KOPT-K1 (cell line): ENCODE measurements at regions not wholly inside any gene's neighbourhood (a gene's known extent, or its start where the extent isn't known, plus 50 kb on each side); places are given as distances from the start of the nearest gene placed in this dataset.

Experiments
- H3K27ac ChIP-seq: fragments of 200-600 bp; sonication (generic); 2 replicates; pipeline ENCODE4 v1.5.1; 2016; ENCODE audit warnings: antibody characterized with exemption, mild to moderate bottlenecking, low read depth, low read length; ENCODE audit not compliant: poor library complexity, severe bottlenecking
- H3K36me3 ChIP-seq: fragments of 200-600 bp; sonication (generic); 2 replicates; pipeline ENCODE4 v1.5.1; 2017; ENCODE audit warnings: antibody characterized with exemption, mild to moderate bottlenecking, low read length, moderate library complexity; ENCODE audit not compliant: insufficient read depth
- H3K9me3 ChIP-seq: fragments of 200-600 bp; sonication (generic); 2 replicates; pipeline ENCODE4 v1.5.1; 2017; ENCODE audit warnings: antibody characterized with exemption, low read length, mild to moderate bottlenecking; ENCODE audit not compliant: insufficient read depth, poor library complexity, severe bottlenecking

DNA sequence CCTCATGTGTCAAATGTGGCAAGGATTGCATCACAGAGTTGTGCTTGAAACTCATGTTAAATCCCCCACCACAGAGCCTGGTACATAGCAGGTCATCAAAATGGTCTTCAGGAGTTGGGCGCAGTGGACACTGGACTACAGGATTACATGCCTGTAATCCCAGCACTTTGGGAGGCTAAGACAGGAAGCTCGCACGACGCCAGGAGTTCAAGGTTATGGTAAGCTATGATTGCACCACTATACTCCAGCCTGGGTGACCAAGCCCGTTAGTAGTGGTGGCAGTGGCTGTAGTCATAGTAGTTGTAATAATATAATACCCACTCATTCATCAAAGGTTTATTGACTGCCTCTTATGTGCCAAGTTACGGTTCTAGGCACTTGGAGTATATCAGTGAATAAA lies 123.4 kb upstream of the IRF2BP2 start:
- Histone ChIP-seq H3K9me3 (no peaks in the 10 kb centered on the region), H3K27ac (no peak overlapping the region), H3K36me3 (no peaks in the 10 kb centered on the region)

DNA sequence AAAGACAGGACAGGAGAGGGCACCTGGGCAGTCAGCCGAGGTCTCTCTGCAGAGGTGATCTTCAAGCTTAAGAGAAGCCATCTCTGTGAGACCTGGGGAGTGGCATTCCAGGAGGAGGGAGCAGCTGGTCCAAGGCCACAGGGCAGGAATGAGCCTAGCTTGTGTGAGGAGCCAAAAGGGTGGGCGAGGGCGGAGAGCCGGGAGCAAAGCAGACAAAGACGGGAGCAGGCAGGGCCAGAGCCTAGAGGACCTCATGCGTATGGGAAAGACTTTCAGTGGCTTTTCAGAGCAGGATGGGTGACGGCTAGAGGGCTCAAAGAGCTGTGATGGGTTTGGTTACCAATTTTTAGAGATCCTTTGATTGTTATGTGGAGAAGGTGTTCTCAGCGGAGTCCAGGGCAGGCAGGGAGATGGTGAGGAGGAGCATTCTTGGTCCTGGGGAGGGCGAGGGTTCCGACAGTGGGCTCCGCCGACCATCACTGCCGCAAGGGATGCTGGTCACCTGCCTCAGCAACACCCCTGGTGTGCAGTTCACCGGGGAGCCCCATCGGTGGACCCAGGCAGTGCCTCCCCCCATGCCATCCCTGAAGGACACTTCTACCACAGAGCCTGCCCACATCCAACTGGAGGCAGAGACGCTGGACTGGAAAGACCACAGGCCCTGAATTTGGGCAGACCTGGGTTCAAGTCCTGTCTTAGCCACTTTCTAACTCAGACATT lies 122.9 kb upstream of the IRF2BP2 start:
- Histone ChIP-seq H3K9me3 (no peaks in the 10 kb centered on the region), H3K27ac (peak overlapping the region; percentile 79), H3K36me3 (no peaks in the 10 kb centered on the region)

DNA sequence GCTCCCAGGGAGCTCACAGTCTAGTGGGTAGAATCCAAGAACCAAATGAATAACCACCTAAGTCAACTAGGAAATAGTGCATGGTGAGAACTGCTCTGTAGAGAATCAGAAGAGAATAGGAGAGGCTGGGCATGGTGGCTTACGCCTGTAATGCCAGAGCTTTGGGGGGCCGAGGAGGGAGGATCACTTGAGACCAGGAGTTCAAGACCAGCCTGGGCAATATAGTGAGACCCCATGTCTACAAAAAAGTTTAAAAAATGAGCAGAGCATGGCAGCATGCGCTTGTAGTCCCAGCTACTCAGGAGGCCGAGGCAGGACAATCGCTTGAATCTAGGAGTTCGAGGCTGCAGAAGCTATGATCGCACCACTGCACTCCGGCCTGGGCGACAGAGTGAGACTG lies 122.3 kb upstream of the IRF2BP2 start:
- H3K36me3 ChIP-seq: no peaks in the 10 kb centered on the region
- no peaks in the 10 kb centered on the region for H3K9me3 ChIP-seq
- H3K27ac ChIP-seq: peak overlapping the region; percentile 79

DNA sequence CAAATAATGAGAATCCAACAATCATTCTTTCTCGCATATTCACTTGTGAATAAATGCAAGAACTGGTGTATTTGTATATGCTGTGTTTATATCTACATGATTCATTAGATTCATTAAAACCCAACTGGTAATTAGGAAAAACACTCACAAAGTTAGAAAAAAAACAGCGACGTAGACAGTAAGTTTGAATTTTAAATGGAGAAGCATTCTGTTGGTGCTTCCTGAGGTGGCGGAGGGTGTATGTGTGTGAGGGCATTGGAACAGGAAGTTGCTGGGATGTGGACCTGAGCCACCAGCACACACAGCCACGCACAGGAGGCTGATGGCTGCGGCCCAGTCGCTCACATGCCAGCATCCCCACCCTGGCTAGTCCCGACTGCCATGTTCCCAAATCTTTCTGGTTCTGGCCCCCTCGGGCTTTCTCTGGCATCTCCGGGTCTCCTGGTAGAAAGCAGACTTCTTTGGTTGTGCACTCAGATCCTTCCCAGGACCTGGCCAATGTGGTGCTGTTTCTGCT lies 121.6 kb upstream of the IRF2BP2 start:
- Histone ChIP-seq H3K27ac (peak overlapping the region; percentile 79), H3K36me3 (no peaks in the 10 kb centered on the region)

DNA sequence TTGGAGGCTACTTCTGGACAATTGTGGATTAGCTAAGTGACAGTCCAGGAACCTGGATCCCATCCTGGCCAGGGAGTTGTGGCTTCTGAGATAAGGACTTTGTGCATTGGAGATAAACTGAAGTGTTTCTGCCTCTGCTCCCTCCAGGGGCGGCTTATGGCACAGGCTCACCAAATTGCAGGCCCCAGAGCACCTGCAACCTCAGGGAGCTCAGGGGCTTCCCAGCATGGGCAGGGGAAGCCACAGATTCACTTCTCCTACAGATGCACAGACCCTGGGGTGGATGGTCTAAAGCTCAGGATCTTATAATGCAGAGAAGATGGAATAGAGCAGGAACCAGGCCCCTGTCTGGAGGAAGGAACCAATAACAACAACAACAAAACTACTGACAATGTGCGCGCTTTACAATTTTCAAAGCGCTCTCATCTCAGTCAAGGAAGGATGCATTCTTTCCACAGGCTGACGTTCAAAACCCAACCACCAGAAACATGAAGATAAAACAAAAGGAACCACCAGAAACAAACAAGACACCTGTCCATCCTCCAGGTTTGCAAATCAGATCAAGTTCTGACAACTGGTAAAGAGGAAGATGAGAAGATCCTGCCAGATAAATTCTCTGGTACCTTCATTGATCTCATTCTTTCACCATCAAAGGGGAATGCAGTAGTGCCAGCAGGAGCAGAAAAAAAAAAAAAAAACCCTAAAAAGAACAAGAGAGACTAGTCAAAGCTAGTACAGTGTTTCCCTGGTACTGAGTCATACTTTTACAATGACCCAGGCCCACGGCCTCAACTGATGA lies 121.0 kb upstream of the IRF2BP2 start:
- Histone ChIP-seq H3K36me3 (no peaks in the 10 kb centered on the region), H3K27ac (peak overlapping the region; percentile 79), H3K9me3 (no peaks in the 10 kb centered on the region)

More for the DNA sequence above, 121.6 kb upstream of the IRF2BP2 start:
- H3K9me3 ChIP-seq: no peaks in the 10 kb centered on the region

DNA sequence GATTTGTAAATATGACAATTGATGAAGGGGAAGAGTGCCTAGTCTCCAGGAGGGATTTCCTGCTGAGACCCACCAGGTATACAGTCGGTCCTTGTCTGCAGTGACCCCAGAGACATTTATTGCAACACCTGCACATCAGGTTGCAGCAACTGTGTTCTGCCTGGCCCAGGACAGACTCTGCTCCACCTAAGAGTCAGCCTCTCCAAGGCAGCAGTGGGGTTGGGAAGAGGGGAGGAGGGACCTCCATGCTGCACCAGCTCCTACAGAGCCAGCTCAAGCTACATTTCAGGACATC lies 120.4 kb upstream of the IRF2BP2 start:
- no peaks in the 10 kb centered on the region for H3K9me3 ChIP-seq
- H3K27ac ChIP-seq: peak overlapping the region; percentile 79
- no peaks in the 10 kb centered on the region for H3K36me3 ChIP-seq

DNA sequence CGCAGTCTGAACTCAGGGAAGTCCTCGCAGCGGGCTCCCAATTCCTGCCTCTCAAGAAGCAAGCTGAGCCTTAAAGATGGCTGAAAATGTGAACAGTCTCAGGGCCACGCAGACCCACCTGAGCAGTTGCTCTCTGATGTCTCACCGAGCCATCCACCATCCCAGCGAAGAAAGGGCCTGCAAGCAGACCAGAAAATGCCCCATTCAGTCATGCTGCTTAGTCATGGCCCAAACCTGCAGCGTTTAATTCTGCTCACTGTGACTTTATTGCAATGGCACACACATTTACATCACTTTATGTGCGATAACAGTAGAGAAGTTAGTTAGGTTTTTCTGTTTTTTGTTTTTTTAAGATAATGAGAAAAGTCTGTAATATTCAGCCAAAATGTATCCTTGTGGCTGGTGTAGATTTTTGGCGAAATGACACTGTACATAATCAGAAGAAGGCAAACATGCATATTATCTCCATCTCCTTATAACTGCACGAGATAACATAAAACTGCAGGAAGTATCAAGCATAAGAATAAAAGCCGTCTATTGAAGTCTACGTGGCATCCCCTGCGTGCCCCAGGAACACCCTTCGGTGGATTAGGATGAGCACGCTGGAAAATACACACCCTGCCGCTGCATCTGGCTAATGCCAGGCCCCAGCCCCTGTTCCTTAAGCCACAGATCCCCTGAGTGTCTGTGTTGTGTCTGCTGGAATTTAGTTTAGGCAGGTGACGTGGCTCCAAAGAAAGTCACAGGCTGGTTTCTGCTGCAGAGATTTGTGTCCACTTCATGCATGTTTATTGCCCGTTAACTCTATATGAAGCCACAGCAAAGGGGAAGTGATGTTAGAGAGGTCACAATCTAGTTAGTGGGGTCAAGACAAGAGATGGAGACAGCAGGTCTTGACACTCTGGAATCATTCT lies 119.8 kb upstream of the IRF2BP2 start:
- Histone ChIP-seq H3K36me3 (no peaks in the 10 kb centered on the region), H3K9me3 (no peaks in the 10 kb centered on the region), H3K27ac (peak overlapping the region; percentile 79)

DNA sequence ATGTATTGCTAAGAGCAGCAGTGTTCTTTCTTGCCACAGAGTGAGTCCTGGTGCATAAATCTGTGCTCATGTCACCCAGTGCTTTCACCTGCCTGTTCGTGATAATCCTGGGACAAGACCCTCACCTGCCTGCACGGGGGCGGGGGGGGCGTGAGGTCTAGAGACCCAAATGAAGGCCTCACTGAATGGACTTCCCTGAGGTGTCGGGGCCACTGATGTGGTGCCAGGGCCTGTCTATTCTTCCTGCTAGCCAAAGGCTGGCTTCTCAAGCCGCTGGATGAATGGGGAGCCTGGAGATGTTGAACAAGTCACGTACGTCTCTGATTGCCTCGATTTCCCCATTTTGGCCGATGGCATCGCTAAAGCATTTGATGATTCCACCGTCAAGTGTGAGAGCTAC lies 118.8 kb upstream of the IRF2BP2 start:
- peak overlapping the region; percentile 12 for H3K27ac ChIP-seq
- no peaks in the 10 kb centered on the region for H3K36me3 ChIP-seq
- no peaks in the 10 kb centered on the region for H3K9me3 ChIP-seq

DNA sequence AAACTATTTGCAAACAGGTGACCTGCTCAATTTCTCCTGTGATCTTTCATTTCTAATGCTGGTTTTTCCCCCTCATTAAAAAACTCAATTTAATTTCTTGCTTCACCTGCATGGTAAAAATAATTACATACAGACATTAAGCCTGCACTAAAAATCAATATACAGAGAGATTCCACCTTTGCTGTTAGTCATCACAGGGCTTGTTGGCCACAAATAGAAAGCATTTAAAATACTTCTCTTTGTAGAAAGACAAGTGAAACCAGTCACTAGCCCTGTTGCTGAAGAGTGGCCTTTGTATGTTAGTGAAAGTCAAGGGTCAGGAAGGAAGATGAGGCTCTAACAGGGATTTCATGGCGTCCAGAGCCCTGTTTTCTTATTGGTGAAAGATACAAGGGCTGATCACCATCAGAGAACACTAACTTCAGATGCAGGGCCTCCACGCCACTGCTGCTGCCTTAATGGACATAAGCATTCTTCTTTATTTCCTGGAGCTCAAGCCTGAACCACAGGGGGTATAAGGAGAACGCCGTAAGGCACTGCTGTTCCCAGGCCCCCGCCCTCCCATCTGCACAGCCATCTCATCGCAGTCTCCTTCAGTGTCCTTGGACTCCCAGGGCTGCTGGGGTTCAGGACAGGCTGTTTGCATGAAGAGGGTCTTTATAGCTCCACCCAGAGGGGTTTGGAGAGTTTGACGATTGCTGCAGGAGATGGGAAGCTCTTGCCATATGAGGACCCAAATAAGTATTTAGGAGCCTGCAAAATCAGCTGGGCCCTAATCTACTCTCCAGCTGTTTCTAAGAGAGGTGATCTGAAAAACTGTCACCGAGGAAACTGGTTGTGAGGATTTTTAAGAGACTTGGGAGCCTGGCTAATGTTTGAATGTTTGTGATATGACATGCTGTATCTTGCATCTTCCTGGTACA lies 117.3 kb upstream of the IRF2BP2 start:
- Histone ChIP-seq H3K27ac (peak overlapping the region; percentile 99), H3K9me3 (no peaks in the 10 kb centered on the region)

DNA sequence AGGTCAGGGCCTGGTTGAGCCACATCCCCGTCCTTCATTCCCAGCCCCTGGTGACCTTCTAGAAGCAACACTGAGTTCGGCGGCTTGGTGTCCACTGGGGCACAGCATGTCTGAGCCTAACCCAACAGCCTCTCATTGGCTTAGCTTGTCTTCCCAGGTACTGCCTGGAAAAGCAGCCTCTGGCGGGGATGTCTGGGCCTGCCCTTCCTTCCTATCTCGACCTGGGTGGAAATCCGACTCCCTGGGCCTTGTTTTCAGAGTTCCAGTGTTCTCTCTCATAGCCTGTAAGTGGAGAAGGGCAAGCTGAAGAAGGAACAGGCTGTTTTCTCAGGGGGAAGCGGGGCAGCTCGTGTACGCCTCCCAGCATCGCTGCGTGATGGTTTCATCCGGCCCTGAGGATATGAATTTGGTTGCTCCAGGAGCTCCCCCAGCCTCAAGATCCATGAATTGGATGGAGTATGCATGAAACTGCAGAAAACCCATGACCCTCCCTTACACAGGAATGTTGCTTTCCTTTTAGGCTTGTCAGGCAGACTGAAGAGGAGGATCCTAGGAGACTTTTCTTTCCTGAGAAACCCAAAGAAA lies 116.5 kb upstream of the IRF2BP2 start:
- H3K27ac ChIP-seq: peak overlapping the region; percentile 99
- H3K36me3 ChIP-seq: no peaks in the 10 kb centered on the region
- H3K9me3 ChIP-seq: no peaks in the 10 kb centered on the region

More for the DNA sequence above, 117.3 kb upstream of the IRF2BP2 start:
- H3K36me3 ChIP-seq: no peaks in the 10 kb centered on the region

DNA sequence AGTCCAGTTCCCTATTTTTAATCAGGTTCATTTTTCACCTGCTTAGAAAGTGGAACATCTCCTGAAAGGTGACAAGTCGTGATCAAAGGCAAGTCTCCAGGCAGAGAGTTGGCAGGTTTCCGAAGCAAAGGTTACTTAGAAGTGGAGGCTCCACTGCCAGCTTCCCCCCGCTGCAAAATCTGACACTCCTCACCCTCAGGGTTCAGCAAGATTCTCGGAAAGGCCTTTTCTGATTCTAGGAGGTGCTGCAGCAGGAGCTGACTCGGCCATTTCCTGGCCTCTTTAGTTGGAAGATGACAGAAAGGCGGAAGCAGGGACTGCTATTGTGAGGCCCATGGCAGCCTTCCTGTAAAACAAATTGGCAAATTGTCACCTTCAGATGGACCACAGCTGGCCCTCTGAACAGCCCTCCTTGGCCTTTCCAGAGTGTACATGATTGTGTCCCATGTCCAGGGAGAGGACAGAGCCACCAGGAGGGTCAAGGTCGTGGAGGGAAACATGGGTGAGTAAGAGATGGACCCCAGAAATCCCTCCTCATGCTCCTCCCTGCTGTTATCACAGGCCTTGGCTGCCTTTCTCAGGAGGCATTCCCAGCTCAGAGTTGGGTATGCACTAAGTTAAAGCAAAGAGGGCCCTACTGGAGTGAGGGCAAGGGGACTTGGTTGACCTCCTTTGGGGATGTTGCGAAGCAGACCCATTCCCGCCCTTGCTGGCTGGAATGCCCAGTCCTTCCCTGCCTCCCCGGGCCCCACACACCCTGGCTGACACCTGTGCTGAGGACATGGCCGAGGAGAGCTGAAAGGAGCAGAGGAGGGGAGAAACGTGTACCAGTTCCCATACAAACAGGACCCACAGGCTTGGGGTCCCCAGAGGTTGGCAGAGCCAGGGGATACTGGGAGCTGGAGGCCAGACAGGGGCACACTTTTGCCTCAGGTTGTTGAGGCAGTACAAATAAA lies 115.5 kb upstream of the IRF2BP2 start:
- Histone ChIP-seq H3K9me3 (no peaks in the 10 kb centered on the region), H3K36me3 (no peaks in the 10 kb centered on the region), H3K27ac (peak overlapping the region; percentile 99)

DNA sequence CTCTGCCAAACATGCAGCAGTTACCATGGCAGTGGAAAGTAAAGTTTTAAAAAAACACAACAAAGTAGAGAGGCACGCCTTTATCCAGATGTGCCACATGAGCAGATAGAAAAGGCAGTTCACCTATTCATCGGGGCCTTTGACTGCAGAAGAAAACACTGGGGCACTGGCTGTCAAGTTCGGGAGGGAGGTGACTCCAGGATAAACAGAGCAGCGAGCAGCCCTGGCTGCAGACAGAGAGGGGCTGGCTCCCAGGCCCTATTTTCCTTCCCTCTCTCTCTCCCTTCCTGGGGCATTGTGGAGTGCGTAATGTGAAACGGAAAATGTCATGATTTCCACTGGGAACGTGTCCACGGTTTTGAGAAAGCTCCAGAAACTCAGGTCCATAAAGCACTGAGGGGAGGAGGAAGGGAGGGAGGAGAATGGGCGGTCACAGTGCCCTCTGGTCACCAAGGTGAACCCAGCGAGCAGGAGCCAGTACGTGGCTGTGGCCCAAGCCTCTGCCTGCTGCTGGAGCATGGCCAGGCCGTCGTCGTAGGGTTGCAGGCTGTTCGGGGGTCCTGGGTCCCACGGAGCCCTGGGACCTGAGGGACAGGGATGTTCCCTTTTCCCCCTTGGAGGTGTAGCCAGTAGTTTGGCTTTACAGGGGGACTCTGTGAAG lies 114.7 kb upstream of the IRF2BP2 start:
- no peaks in the 10 kb centered on the region for H3K9me3 ChIP-seq
- no peaks in the 10 kb centered on the region for H3K36me3 ChIP-seq
- peak overlapping the region; percentile 99 for H3K27ac ChIP-seq
